Kidney capillary endothelial cell (primary cell): ENCODE measurements at regions not wholly inside any gene's neighbourhood (a gene's known extent, or its start where the extent isn't known, plus 50 kb on each side); places are given as distances from the start of the nearest gene placed in this dataset.
"Not testable (repeated sequence)": the region's sequence is repeated elsewhere in the genome, so short reads cannot be mapped to it uniquely, and the experiment has no call there.

Source experiments
- DNase-seq: peaks from one replicate; pipeline ENCODE4 v3.0.0-alpha.2; 2018; ENCODE audit warnings: low spot score

DNA sequence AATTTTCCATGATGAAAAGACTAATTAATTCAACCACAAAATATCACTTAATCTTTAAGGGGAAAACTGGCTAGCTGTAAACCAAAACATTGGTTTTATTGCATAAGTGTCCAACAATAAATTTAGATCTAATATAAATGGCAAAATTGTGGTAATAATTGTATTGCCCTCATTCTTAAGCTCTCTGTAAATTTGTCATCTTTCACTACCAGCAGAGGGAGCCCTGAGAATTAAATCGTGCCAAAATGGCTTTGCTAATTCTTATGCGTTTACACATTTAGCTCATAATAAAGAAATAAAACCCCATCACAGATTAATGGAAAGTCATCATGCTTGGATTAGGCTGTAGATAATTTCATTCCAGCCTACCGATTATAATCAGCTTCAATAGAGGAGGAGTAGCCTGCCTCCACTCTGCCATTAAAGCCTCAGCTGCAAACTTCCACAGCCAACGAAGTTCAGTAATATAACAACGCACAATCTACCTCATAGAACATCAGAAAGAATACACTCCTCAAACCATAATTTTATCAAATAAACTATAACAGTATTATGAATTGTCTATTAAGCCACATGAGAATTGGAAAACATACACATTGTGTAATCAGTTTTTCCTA, 70.0 kb upstream of the ATP5MC3 start:
- DNase-seq: peak; percentile 43

DNA sequence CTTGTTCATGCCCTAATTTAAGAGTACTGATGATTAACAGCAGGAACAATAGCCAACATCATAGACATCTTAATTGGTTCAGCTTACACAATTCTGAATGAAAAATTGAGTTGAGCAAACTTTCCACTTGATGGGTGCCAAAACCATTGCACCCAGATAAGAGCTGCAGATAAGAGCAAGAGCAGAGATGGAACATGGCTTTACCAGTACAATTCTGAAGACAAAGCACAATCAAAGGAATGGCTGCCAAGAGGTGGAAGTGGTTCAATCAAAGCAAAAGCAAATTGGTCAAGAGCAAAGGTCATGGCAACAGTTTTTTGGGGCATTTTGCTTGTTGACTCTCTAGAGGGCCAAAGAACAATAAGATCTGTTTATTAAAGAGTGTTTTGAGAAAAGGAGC, 65.6 kb upstream of the ATP5MC3 start:
- DNase-seq: no peak

DNA sequence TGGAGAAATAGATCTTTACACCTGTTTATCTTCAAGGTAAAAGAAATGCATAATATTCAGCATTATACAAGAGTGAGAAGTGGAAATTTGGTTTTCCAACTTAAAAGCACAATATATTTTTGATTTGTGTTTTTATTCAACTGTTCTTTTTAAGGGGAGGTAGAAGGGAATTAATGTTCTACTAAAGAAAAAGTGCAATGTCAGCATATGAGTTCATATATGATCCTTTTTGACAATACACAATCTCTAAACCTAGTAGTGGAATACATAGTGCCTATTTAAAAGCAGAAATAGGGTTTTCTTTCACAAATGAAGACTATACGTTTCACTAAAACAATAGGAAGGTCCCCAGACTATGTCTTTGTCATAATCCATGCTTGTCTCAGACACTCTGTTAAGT, 63.2 kb upstream of the ATP5MC3 start:
- no peak for DNase-seq

DNA sequence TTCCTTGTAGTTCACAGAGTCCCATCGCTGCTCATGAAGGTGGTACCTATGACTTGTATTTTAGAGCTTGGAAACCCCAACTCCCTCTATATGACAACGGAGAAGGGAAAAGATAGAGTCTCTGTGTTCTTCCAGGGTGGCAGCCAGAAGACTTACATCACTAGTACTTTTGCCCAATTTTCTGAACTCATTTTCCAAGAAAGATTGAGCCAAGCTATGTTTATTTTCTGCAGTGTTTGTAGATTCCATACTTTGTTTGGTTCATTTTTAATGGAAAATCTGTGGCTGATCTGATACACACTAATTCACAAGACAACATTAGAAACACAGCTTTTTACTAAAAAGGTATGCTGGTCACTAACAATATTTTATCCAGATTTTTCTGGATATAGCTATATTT, 60.2 kb upstream of the ATP5MC3 start:
- DNase-seq: no peak

- DNase-seq: not testable (repeated sequence)
Observed at GRCh38 chr2:175240033-175240432, 58.5 kb upstream of the ATP5MC3 start.

- no peak for DNase-seq
Observed at GRCh38 chr2:175236930-175237329, 55.4 kb upstream of the ATP5MC3 start.

GRCh38 chr2:175234650-175235049, 53.1 kb upstream of the ATP5MC3 start:
- no peak for DNase-seq

GRCh38 chr2:175234153-175234552, 52.6 kb upstream of the ATP5MC3 start:
- no peak for DNase-seq

DNA sequence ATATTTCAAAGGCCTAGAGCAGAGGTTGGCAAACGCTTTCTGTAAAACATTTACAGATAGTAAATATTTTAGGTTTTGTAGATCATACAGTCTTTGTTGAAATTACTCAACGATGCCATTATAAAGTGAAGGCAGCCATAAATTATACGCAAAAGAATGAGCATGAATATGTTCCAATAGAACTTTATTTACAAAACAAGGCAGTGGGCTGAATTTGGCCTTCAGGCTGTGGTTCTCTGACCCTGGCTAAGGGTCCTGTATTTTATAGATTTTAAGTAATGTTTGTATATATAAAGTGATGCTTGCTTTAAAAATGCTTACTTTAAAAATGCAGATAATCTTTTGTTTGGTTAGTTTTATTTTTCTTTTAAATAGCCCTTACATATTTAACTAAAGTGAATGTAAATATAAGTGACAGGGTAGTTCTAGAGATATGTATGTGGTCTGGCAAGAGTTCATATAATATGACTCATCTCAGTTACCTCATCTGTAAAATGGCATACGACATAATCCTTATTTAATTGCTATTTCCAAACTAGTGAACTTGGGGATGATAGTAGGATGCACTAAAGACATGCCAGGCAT, 51.7 kb upstream of the ATP5MC3 start:
- peak; percentile 4 for DNase-seq
